Upper lobe of left lung (tissue), 6 donors: ENCODE measurements at regions not wholly inside any gene's neighbourhood (a gene's known extent, or its start where the extent isn't known, plus 50 kb on each side); places are given as distances from the start of the nearest gene placed in this dataset.

Experiments used
- ATAC-seq, 2 donors: fragments of 200-7000 bp; cut with Tn5 transposase; one replicate each; pipeline ENCODE4 v1.9.1; 2022; ENCODE audit warnings: mild to moderate bottlenecking in 2 of 2, moderate library complexity in 2 of 2; ENCODE audit not compliant: low FRiP score in 2 of 2
- DNase-seq, 2 donors: peaks; one replicate each; pipeline ENCODE4 v3.0.0-alpha.2; 2019 to 2020
- H3K27ac ChIP-seq, 4 donors: fragments of 200-600 bp; sonication (generic); one replicate each; pipeline ENCODE4 v1.5.1; 2016 to 2019
- H3K27me3 ChIP-seq, 4 donors: fragments of 200-600 bp; sonication (generic); one replicate each; pipeline ENCODE4 v1.5.1; 2017 to 2019
- H3K36me3 ChIP-seq, 4 donors: fragments of 200-600 bp; sonication (generic); one replicate each; pipeline ENCODE4 v1.5.1; 2016 to 2019
- H3K4me1 ChIP-seq, 4 donors: fragments of 200-600 bp; sonication (generic); one replicate each; pipeline ENCODE4 v1.5.1; 2018 to 2019
- H3K4me3 ChIP-seq, 4 donors: fragments of 200-600 bp; sonication (generic); one replicate each; pipeline ENCODE4 v1.5.1; 2017 to 2019; ENCODE audit warnings: mild to moderate bottlenecking in 2 of 4, moderate library complexity in 1 of 4
- H3K9me3 ChIP-seq, 4 donors: fragments of 200-600 bp; sonication (generic); one replicate each; pipeline ENCODE4 v1.5.1; 2018 to 2019
- CTCF ChIP-seq, 6 experiments: fragments of 450-650 bp in 4 of 6; fragments of 200-600 bp in 2 of 6; sonication (generic) in 2 of 6; IDR thresholded peaks; one replicate each; pipeline ENCODE4 v1.5.1; 2016 to 2019; ENCODE audit warnings: antibody characterized with exemption in 6 of 6
- EP300 ChIP-seq, 4 donors: sonication (generic); formaldehyde crosslinking; IDR thresholded peaks; one replicate each; pipeline ENCODE4 v1.5.1; 2017; ENCODE audit warnings: antibody characterized with exemption in 4 of 4, control low read depth in 2 of 4
- POLR2A ChIP-seq, 4 donors: fragments of 450-650 bp; IDR thresholded peaks; one replicate each; pipeline ENCODE4 v1.5.1; 2016 to 2017; ENCODE audit warnings: antibody characterized with exemption in 4 of 4, mild to moderate bottlenecking in 2 of 4
- POLR2AphosphoS5 ChIP-seq, 2 donors: sonication (generic); formaldehyde crosslinking; IDR thresholded peaks; one replicate each; pipeline ENCODE4 v1.5.1; 2017; ENCODE audit warnings: antibody characterized with exemption in 2 of 2
- WGBS, 2 donors: methylation state at CpG; one replicate each; pipeline ENCODE4 v1.1.5; 2017 to 2018; 5-methylcytosine and 5-hydroxymethylcytosine counted together
- donor health status: DM: no; HTN: no; CAD: no; lungs with moderate emphysema.
- donor health status: DM: no; HTN: yes; CAD: no; lungs with severe emphysema.

GRCh38 chr5:119991625-119992024, 362.3 kb downstream of the FAM170A start:
- no peaks in the 10 kb centered on the region for H3K4me1 ChIP-seq
- no peaks in the 10 kb centered on the region for H3K36me3 ChIP-seq
- no peaks in the 10 kb centered on the region for H3K27me3 ChIP-seq
- DNase-seq (no peak), ATAC-seq (no peak)
- H3K9me3 ChIP-seq, result peaks cover 0 to 11% (median 2%) of the 10 kb centered on the region in 4 donors
- TF ChIP-seq CTCF (IDR thresholded peaks at IDR 0.05) (no peak), POLR2AphosphoS5 (IDR thresholded peaks at IDR 0.05) (no peak)
- WGBS, 2 donors, result 68% methylated on average over 3 of the region's 3 CpGs; no CpG with 5 or more reads in 1 of the 2 donors
- H3K27ac ChIP-seq, result no peak overlapping the region
- no peak overlapping the region for H3K4me3 ChIP-seq

- no peak overlapping the region for H3K4me3 ChIP-seq
- DNase-seq, result no peak
- H3K36me3 ChIP-seq, result no peaks in the 10 kb centered on the region
- no peak for ATAC-seq
- H3K27ac ChIP-seq, result no peak overlapping the region
- H3K9me3 ChIP-seq, result no peaks in the 10 kb centered on the region
- no peaks in the 10 kb centered on the region for H3K27me3 ChIP-seq
- no peak for TF ChIP-seq CTCF (IDR thresholded peaks at IDR 0.05)
- TF ChIP-seq POLR2AphosphoS5 (IDR thresholded peaks at IDR 0.05), result no peak
- TF ChIP-seq EP300 (IDR thresholded peaks at IDR 0.05), result no peak
- TF ChIP-seq POLR2A (IDR thresholded peaks at IDR 0.05), result no peak
- H3K4me1 ChIP-seq, result no peaks in the 10 kb centered on the region
- WGBS, 2 donors, result 74 to 81% methylated on average over 2 of the region's 2 CpGs
Observed at GRCh38 chr5:119996128-119996527, 366.8 kb downstream of the FAM170A start.

GRCh38 chr5:120007598-120007997, 378.2 kb downstream of the FAM170A start:
- ATAC-seq (no peak), DNase-seq (no peak)
- no peak for TF ChIP-seq EP300 (IDR thresholded peaks at IDR 0.05)
- TF ChIP-seq POLR2AphosphoS5 (IDR thresholded peaks at IDR 0.05), result no peak
- TF ChIP-seq POLR2A (IDR thresholded peaks at IDR 0.05), result no peak
- Histone ChIP-seq H3K4me3 (no peak overlapping the region), H3K36me3 (no peaks in the 10 kb centered on the region), H3K9me3 (no peaks in the 10 kb centered on the region), H3K4me1 (no peaks in the 10 kb centered on the region), H3K27me3 (no peaks in the 10 kb centered on the region), H3K27ac (no peak overlapping the region)
- WGBS, 2 donors, result 64 to 70% methylated on average over 4 of the region's 4 CpGs

- WGBS, 2 donors, result 82 to 87% methylated on average over 1 of the region's 1 CpG
Observed at GRCh38 chr5:120012431-120012830, 383.1 kb downstream of the FAM170A start.

GRCh38 chr5:120014535-120014934, 385.2 kb downstream of the FAM170A start:
- Histone ChIP-seq H3K9me3 (no peaks in the 10 kb centered on the region), H3K36me3 (no peaks in the 10 kb centered on the region), H3K4me3 (no peak overlapping the region), H3K27me3 (no peaks in the 10 kb centered on the region), H3K4me1 (no peaks in the 10 kb centered on the region), H3K27ac (no peak overlapping the region)
- TF ChIP-seq POLR2A (IDR thresholded peaks at IDR 0.05), result no peak
- no peak for TF ChIP-seq EP300 (IDR thresholded peaks at IDR 0.05)
- TF ChIP-seq CTCF (IDR thresholded peaks at IDR 0.05), result no peak
- no peak for TF ChIP-seq POLR2AphosphoS5 (IDR thresholded peaks at IDR 0.05)
- ATAC-seq, result no peak
- DNase-seq, result no peak
- 44 to 49% methylated on average over 3 of the region's 3 CpGs for WGBS, 2 donors

More at GRCh38 chr5:120012431-120012830, 383.1 kb downstream of the FAM170A start:
- no peak overlapping the region for H3K27ac ChIP-seq
- no peak for TF ChIP-seq POLR2A (IDR thresholded peaks at IDR 0.05)
- no peak for TF ChIP-seq POLR2AphosphoS5 (IDR thresholded peaks at IDR 0.05)
- no peak for TF ChIP-seq CTCF (IDR thresholded peaks at IDR 0.05)
- no peak for TF ChIP-seq EP300 (IDR thresholded peaks at IDR 0.05)
- no peak for DNase-seq
- H3K36me3 ChIP-seq, result no peaks in the 10 kb centered on the region
- no peaks in the 10 kb centered on the region for H3K27me3 ChIP-seq
- no peak overlapping the region for H3K4me3 ChIP-seq
- H3K4me1 ChIP-seq, result no peaks in the 10 kb centered on the region
- H3K9me3 ChIP-seq, result no peaks in the 10 kb centered on the region
- ATAC-seq, result no peak
